Epidermal melanocyte (primary cell): ENCODE measurements at regions not wholly inside any gene's neighbourhood (a gene's known extent, or its start where the extent isn't known, plus 50 kb on each side); places are given as distances from the start of the nearest gene placed in this dataset.
"Not testable (repeated sequence)": the region's sequence is repeated elsewhere in the genome, so short reads cannot be mapped to it uniquely, and the experiment has no call there.

Experiments
- DNase-seq: peaks from one replicate; pipeline ENCODE4 v3.0.0; 2011; ENCODE audit warnings: low spot score; ENCODE audit not compliant: insufficient read length

- no peak for DNase-seq
These were observed 251.5 kb upstream of the EEF2KMT start for GRCh38 chr16:5349101-5349500.

- DNase-seq: no peak
These were observed 250.0 kb upstream of the EEF2KMT start for GRCh38 chr16:5347561-5347960.

- DNase-seq: no peak
These were observed 239.3 kb upstream of the EEF2KMT start for GRCh38 chr16:5336941-5337340.

- no peak for DNase-seq
These were observed 236.4 kb upstream of the EEF2KMT start for GRCh38 chr16:5333991-5334390.

- DNase-seq: no peak
These were observed 235.5 kb upstream of the EEF2KMT start for GRCh38 chr16:5333126-5333525.

GRCh38 chr16:5330058-5330457 lies 232.5 kb upstream of the EEF2KMT start:
- DNase-seq: no peak

- DNase-seq: no peak
These were observed 231.0 kb upstream of the EEF2KMT start for GRCh38 chr16:5328546-5328945.

- DNase-seq: no peak
These were observed 228.8 kb upstream of the EEF2KMT start for GRCh38 chr16:5326395-5326794.

- DNase-seq: no peak
These were observed 228.3 kb upstream of the EEF2KMT start for GRCh38 chr16:5325932-5326331.

- no peak for DNase-seq
These were observed 225.9 kb upstream of the EEF2KMT start for GRCh38 chr16:5323284-5324141.

GRCh38 chr16:5321930-5322329 lies 224.3 kb upstream of the EEF2KMT start:
- DNase-seq: no peak

GRCh38 chr16:5319799-5320198 lies 222.2 kb upstream of the EEF2KMT start:
- no peak for DNase-seq

GRCh38 chr16:5315914-5316313 lies 218.3 kb upstream of the EEF2KMT start:
- DNase-seq: no peak

GRCh38 chr16:5314377-5314776 lies 216.8 kb upstream of the EEF2KMT start:
- no peak for DNase-seq

- no peak for DNase-seq
These were observed 212.5 kb upstream of the EEF2KMT start for GRCh38 chr16:5309946-5310611.

GRCh38 chr16:5305023-5305422 lies 207.4 kb upstream of the EEF2KMT start:
- DNase-seq: no peak

- no peak for DNase-seq
These were observed 204.9 kb upstream of the EEF2KMT start for GRCh38 chr16:5302372-5303114.

GRCh38 chr16:5298202-5298601 lies 200.6 kb upstream of the EEF2KMT start:
- no peak for DNase-seq

GRCh38 chr16:5296176-5296575 lies 198.6 kb upstream of the EEF2KMT start:
- no peak for DNase-seq

- not testable (repeated sequence) for DNase-seq
These were observed 197.7 kb upstream of the EEF2KMT start for GRCh38 chr16:5295304-5295703.

- not testable (repeated sequence) for DNase-seq
These were observed 184.6 kb upstream of the EEF2KMT start for GRCh38 chr16:5282152-5282551.

- DNase-seq: no peak
These were observed 159.9 kb upstream of the EEF2KMT start for GRCh38 chr16:5257462-5257861.
